H9 (cell line): ENCODE measurements at regions not wholly inside any gene's neighbourhood (a gene's known extent, or its start where the extent isn't known, plus 50 kb on each side); places are given as distances from the start of the nearest gene placed in this dataset.
A peak's percentile ranks its signal among the peaks of the same experiment; 100 is the strongest.

Experiments used
- DNase-seq: peaks from one replicate; pipeline ENCODE4 v3.0.0-alpha.2; 2017
- H2AFZ ChIP-seq: one replicate; pipeline ENCODE4 v1.6.1; 2013; ENCODE audit warnings: mild to moderate bottlenecking, low read length, control low read depth, moderate library complexity
- H2AK5ac ChIP-seq: 2 replicates; pipeline ENCODE4 v1.6.1; 2013; ENCODE audit warnings: low read length, control low read depth, mixed read lengths; ENCODE audit not compliant: insufficient read length
- H2BK120ac ChIP-seq: one replicate; pipeline ENCODE4 v1.6.1; 2013; ENCODE audit warnings: low read depth, mild to moderate bottlenecking, low read length, control low read depth, inconsistent platforms; ENCODE audit not compliant: poor library complexity, severe bottlenecking
- H2BK12ac ChIP-seq: 2 replicates; pipeline ENCODE4 v1.6.1; 2013; ENCODE audit warnings: low read length, control low read depth, mixed read lengths, low read depth; ENCODE audit not compliant: insufficient read length
- H2BK15ac ChIP-seq: 2 replicates; pipeline ENCODE4 v1.6.1; 2013; ENCODE audit warnings: low read depth, low read length, control low read depth
- H2BK20ac ChIP-seq: one replicate; pipeline ENCODE4 v1.6.1; 2013; ENCODE audit warnings: low read depth, mild to moderate bottlenecking, low read length, control low read depth, inconsistent platforms; ENCODE audit not compliant: poor library complexity, severe bottlenecking
- H2BK5ac ChIP-seq: 2 replicates; pipeline ENCODE4 v1.6.1; 2013; ENCODE audit warnings: low read length, control low read depth, mixed read lengths; ENCODE audit not compliant: insufficient read length
- H3K14ac ChIP-seq: 2 replicates; pipeline ENCODE4 v1.6.1; 2013; ENCODE audit warnings: low read length, control low read depth; ENCODE audit not compliant: insufficient read depth
- H3K18ac ChIP-seq: 2 replicates; pipeline ENCODE4 v1.6.1; 2013; ENCODE audit warnings: low read depth, mild to moderate bottlenecking, mixed read lengths, low read length, control low read depth; ENCODE audit not compliant: insufficient read length
- H3K23ac ChIP-seq: 2 replicates; pipeline ENCODE4 v1.6.1; 2013; ENCODE audit warnings: low read length, control low read depth, mixed read lengths, low read depth; ENCODE audit not compliant: insufficient read length
- H3K23me2 ChIP-seq: 2 replicates; pipeline ENCODE4 v1.6.1; 2013; ENCODE audit warnings: low read depth, mild to moderate bottlenecking, mixed read lengths, low read length, control low read depth; ENCODE audit not compliant: insufficient read length, poor library complexity, severe bottlenecking
- H3K27ac ChIP-seq: 2 replicates; pipeline ENCODE4 v1.5.1; 2013; ENCODE audit warnings: low read length, control low read depth, mixed read lengths, low read depth; ENCODE audit not compliant: insufficient read length
- H3K27me3 ChIP-seq: 2 replicates; pipeline ENCODE4 v1.6.1; 2013; ENCODE audit warnings: low read length, control low read depth, inconsistent platforms; ENCODE audit not compliant: insufficient read depth
- H3K4ac ChIP-seq: 2 replicates; pipeline ENCODE4 v1.6.1; 2013; ENCODE audit warnings: low read depth, mild to moderate bottlenecking, control low read depth, inconsistent platforms, low read length, moderate library complexity
- H3K4me1 ChIP-seq: 2 replicates; pipeline ENCODE4 v1.6.1; 2013; ENCODE audit warnings: low read length, control low read depth, inconsistent platforms; ENCODE audit not compliant: insufficient read depth
- H3K4me2 ChIP-seq: 2 replicates; pipeline ENCODE4 v1.6.1; 2013; ENCODE audit warnings: low read length, control low read depth, mixed read lengths; ENCODE audit not compliant: insufficient read length, insufficient read depth
- H3K56ac ChIP-seq: 2 replicates; pipeline ENCODE4 v1.6.1; 2013; ENCODE audit warnings: low read depth, mild to moderate bottlenecking, mixed read lengths, low read length, control low read depth; ENCODE audit not compliant: insufficient read length
- H3K79me1 ChIP-seq: 2 replicates; pipeline ENCODE4 v1.6.1; 2013; ENCODE audit warnings: low read depth, mild to moderate bottlenecking, moderate library complexity, low read length, control low read depth, inconsistent platforms; ENCODE audit not compliant: insufficient read depth, poor library complexity, severe bottlenecking
- H3K79me2 ChIP-seq: 2 replicates; pipeline ENCODE4 v1.6.1; 2013; ENCODE audit warnings: low read length, control low read depth, inconsistent platforms; ENCODE audit not compliant: insufficient read depth
- H3K9ac ChIP-seq: 2 replicates; pipeline ENCODE4 v1.6.1; 2013; ENCODE audit warnings: low read length, control low read depth, mixed read lengths; ENCODE audit not compliant: insufficient read length; ENCODE audit errors: extremely low read depth
- H3K9me3 ChIP-seq: one replicate; pipeline ENCODE4 v1.6.1; 2013; ENCODE audit warnings: low read depth, low read length, inconsistent platforms; ENCODE audit not compliant: control insufficient read depth
- H3T11ph ChIP-seq: one replicate; pipeline ENCODE4 v1.6.1; 2013; ENCODE audit warnings: mild to moderate bottlenecking, low read length, control low read depth, inconsistent platforms
- H4K20me1 ChIP-seq: one replicate; pipeline ENCODE4 v1.6.1; 2013; ENCODE audit not compliant: control insufficient read depth, insufficient read length, insufficient read depth
- H4K5ac ChIP-seq: 2 replicates; pipeline ENCODE4 v1.6.1; 2013; ENCODE audit warnings: low read depth, mild to moderate bottlenecking, mixed read lengths, low read length, control low read depth; ENCODE audit not compliant: insufficient read length
- H4K8ac ChIP-seq: replicated peaks from 2 replicates; pipeline ENCODE4 v1.6.1; 2013; ENCODE audit warnings: low read length, control low read depth, mixed read lengths, low read depth; ENCODE audit not compliant: insufficient read length
- H4K91ac ChIP-seq: 2 replicates; pipeline ENCODE4 v1.6.1; 2013; ENCODE audit warnings: low read depth, mild to moderate bottlenecking, moderate library complexity, mixed read lengths, low read length, control low read depth; ENCODE audit not compliant: insufficient read length
- H3K27ac Mint-ChIP-seq, 3 experiments: 2 replicates in 2 of 3; 3 replicates in 1 of 3; pipeline ENCODE4 v1.8.0; 2020 to 2021; ENCODE audit warnings: mixed read lengths in 3 of 3, mild to moderate bottlenecking in 1 of 3, moderate library complexity in 1 of 3
- H3K27me3 Mint-ChIP-seq: 2 replicates; pipeline ENCODE4 v1.8.0; 2021; ENCODE audit warnings: low read depth, mild to moderate bottlenecking, moderate library complexity, mixed read lengths
- H3K36me3 Mint-ChIP-seq, 3 experiments: 2 replicates in 2 of 3; 3 replicates in 1 of 3; pipeline ENCODE4 v1.8.0; 2020 to 2021; ENCODE audit warnings: low read depth in 3 of 3, mixed read lengths in 3 of 3; ENCODE audit not compliant: insufficient read depth in 1 of 3
- H3K4me1 Mint-ChIP-seq, 2 experiments: 2 replicates each; pipeline ENCODE4 v1.8.0; 2020; ENCODE audit warnings: mixed read lengths in 2 of 2
- H3K4me3 Mint-ChIP-seq, 2 experiments: 2 replicates in 1 of 2; 3 replicates in 1 of 2; pipeline ENCODE4 v1.8.0; 2020 to 2021; ENCODE audit warnings: mild to moderate bottlenecking in 2 of 2, mixed read lengths in 2 of 2, moderate library complexity in 1 of 2
- H3K9me3 Mint-ChIP-seq, 2 experiments: 2 replicates in 1 of 2; 3 replicates in 1 of 2; pipeline ENCODE4 v1.8.0; 2020; ENCODE audit warnings: mild to moderate bottlenecking in 2 of 2, mixed read lengths in 2 of 2, moderate library complexity in 1 of 2
- WGBS: extraction: QIAGEN DNeasy Blood & Tissue Kit; methylation state at CpG from one replicate; pipeline ENCODE4 v1.1.7; 2013; ENCODE audit warnings: missing lambda C conversion rate, low lambda C conversion rate, mixed read lengths; ENCODE audit not compliant: insufficient read length; ENCODE audit errors: extremely low coverage; 5-methylcytosine and 5-hydroxymethylcytosine counted together
- TF ChIP-seq, protein P1 (sequence below): fragments of 200-600 bp; sonication (generic); conservative IDR thresholded peaks from 3 replicates; pipeline ENCODE4 v1.8.0; 2021; ENCODE audit warnings: antibody characterized with exemption, mild to moderate bottlenecking

DNA sequence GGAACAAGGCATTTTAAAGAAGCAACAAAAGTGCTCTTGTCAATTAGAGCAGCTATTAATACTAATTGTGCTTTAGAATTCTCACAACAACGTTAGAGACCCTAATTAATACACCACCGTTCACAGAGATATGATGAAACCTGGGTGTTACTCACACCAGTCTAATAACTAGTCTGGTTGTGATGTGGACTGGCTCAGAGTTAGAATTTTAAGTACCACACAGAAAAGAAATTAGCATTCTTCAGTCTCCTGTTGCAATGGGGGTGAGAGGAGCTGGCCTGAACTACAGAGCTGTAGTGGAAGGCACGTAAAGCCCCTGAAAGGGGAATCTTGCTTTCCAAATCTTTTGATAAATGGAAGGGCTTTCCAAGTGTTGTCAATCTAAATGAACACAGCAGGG is 240.8 kb upstream of the TOX3 start:
- no peak overlapping the region for H3K23ac ChIP-seq
- no peak overlapping the region for H3K4ac ChIP-seq
- no peaks in the 10 kb centered on the region for H3K27me3 ChIP-seq
- H3K27ac Mint-ChIP-seq: peak overlapping the region in 1 of 3 experiments; percentile 27; a peak in 2 of 7 replicates
- H3K4me1 Mint-ChIP-seq: peaks cover 26 to 28% of the 10 kb centered on the region in 2 experiments
- H3K79me2 ChIP-seq: no peaks in the 10 kb centered on the region
- peak overlapping the region; percentile 58 for H3K18ac ChIP-seq
- H3K9me3 Mint-ChIP-seq: peaks cover 3 to 8% of the 10 kb centered on the region in 2 experiments; a peak in 4 of 5 replicates
- no CpG with 5 or more reads among the region's 3 CpGs for WGBS
- no peaks in the 10 kb centered on the region for H3K27me3 Mint-ChIP-seq
- no peak overlapping the region for H4K91ac ChIP-seq
- peaks cover 3% of the 10 kb centered on the region for H3K4me1 ChIP-seq
- no peak overlapping the region for H4K5ac ChIP-seq
- H3K4me3 Mint-ChIP-seq: no peak overlapping the region
- no peak overlapping the region for H3K27ac ChIP-seq
- TF ChIP-seq, protein P1, sequence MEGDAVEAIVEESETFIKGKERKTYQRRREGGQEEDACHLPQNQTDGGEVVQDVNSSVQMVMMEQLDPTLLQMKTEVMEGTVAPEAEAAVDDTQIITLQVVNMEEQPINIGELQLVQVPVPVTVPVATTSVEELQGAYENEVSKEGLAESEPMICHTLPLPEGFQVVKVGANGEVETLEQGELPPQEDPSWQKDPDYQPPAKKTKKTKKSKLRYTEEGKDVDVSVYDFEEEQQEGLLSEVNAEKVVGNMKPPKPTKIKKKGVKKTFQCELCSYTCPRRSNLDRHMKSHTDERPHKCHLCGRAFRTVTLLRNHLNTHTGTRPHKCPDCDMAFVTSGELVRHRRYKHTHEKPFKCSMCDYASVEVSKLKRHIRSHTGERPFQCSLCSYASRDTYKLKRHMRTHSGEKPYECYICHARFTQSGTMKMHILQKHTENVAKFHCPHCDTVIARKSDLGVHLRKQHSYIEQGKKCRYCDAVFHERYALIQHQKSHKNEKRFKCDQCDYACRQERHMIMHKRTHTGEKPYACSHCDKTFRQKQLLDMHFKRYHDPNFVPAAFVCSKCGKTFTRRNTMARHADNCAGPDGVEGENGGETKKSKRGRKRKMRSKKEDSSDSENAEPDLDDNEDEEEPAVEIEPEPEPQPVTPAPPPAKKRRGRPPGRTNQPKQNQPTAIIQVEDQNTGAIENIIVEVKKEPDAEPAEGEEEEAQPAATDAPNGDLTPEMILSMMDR: no peak
- H4K20me1 ChIP-seq: no peaks in the 10 kb centered on the region
- no peak overlapping the region for H3K56ac ChIP-seq
- no peak overlapping the region for H3K4me2 ChIP-seq
- H2AFZ ChIP-seq: no peak overlapping the region
- no peak overlapping the region for H2BK20ac ChIP-seq
- no peak for DNase-seq
- no peak overlapping the region for H3T11ph ChIP-seq
- H3K79me1 ChIP-seq: no peaks in the 10 kb centered on the region
- no peaks in the 10 kb centered on the region for H3K9me3 ChIP-seq
- no peak overlapping the region for H2BK120ac ChIP-seq
- peaks cover 0 to 8% (median 6%) of the 10 kb centered on the region in 3 experiments; a peak in 5 of 7 replicates for H3K36me3 Mint-ChIP-seq
- H4K8ac ChIP-seq: no peak overlapping the region
- no peak overlapping the region for H2BK5ac ChIP-seq
- H2BK12ac ChIP-seq: no peak overlapping the region
- no peaks in the 10 kb centered on the region for H3K23me2 ChIP-seq
- H2BK15ac ChIP-seq: no peak overlapping the region
- no peak overlapping the region for H3K14ac ChIP-seq
- no peak overlapping the region for H3K9ac ChIP-seq
- H2AK5ac ChIP-seq: no peak overlapping the region
